Activated naive CD4-positive, alpha-beta T cell treated with anti-CD3 and anti-CD28 coated beads, Interleukin-2, amount 50 U/mL, for 72 hours (primary cell): ENCODE measurements at regions not wholly inside any gene's neighbourhood (a gene's known extent, or its start where the extent isn't known, plus 50 kb on each side); places are given as distances from the start of the nearest gene placed in this dataset.
A peak's percentile ranks its signal among the peaks of the same experiment; 100 is the strongest.

Experiments used
- ATAC-seq, 2 donors: fragments of 150-1000 bp; cut with Tn5 transposase; 2 replicates each; pipeline ENCODE4 v1.10.0; 2021; ENCODE audit warnings: mild to moderate bottlenecking in 2 of 2, moderate library complexity in 2 of 2
- DNase-seq, 2 donors: peaks; one replicate each; pipeline ENCODE4 v3.0.0; 2021 to 2022; ENCODE audit warnings: low spot score in 2 of 2
- H3K27ac Mint-ChIP-seq, 2 donors: one replicate each; pipeline ENCODE4 v1.8.0; 2022; ENCODE audit warnings: mild to moderate bottlenecking in 2 of 2, mixed read lengths in 2 of 2
- H3K36me3 Mint-ChIP-seq, 2 donors: one replicate each; pipeline ENCODE4 v1.8.0; 2022; ENCODE audit warnings: mixed read lengths in 2 of 2
- H3K9me3 Mint-ChIP-seq, 2 donors: one replicate each; pipeline ENCODE4 v1.8.0; 2022; ENCODE audit warnings: mixed read lengths in 2 of 2

- peaks cover 6 to 14% of the 10 kb centered on the region in 2 donors for H3K9me3 Mint-ChIP-seq
- no peak for ATAC-seq
- H3K27ac Mint-ChIP-seq = no peak overlapping the region
- DNase-seq = no peak
- H3K36me3 Mint-ChIP-seq = peaks cover 0 to 10% of the 10 kb centered on the region in 2 donors
Measured at GRCh38 chr21:15430023-15430422, 299.8 kb upstream of the USP25 start.

DNA sequence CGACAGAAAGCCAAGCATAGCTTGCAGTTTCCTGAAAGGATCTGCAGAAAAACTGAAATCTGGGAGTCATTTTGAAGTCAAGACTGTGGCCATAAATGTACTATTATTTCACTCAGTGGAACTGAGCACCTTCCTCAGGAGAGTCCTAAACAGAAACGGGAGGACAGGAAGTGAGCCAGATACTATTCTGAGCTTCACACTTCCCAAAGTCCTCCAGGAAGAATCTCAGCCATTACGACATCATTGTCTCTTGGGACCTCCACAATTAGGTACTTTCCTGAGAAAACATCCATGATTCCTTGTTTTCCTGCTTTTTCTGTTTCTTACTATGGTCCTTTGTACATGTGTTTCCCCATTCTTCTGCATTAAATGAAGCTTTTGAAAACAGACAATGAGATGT lies 299.2 kb upstream of the USP25 start:
- ATAC-seq (no peak), DNase-seq (no peak)
- Mint-ChIP-seq H3K36me3 (peaks cover 0 to 10% of the 10 kb centered on the region in 2 donors), H3K9me3 (peaks cover 6 to 14% of the 10 kb centered on the region in 2 donors), H3K27ac (no peak overlapping the region)

- ATAC-seq (no peak), DNase-seq (no peak)
- Mint-ChIP-seq H3K9me3 (peaks cover 6 to 14% of the 10 kb centered on the region in 2 donors), H3K36me3 (peaks cover 0 to 10% of the 10 kb centered on the region in 2 donors), H3K27ac (no peak overlapping the region)
Measured at GRCh38 chr21:15431053-15431452, 298.7 kb upstream of the USP25 start.

DNA sequence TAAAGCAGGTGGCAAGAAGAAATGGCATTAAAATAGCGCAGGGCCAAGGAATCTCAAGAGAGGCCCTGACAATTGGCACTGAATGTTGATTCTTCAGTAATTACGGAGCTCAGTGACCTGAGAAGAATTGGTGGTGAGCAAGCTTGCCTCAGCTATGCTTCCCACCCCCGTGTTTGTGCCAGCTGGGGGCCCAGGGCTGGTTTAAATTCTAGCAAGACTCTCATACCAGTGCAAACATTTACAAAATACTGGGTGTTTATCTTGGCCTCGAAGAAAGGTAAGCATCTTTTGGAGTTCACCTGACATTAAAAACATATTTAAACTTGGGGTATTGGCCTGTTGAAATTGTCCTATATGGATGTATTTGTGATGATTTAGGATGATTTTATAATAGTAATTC lies 296.7 kb upstream of the USP25 start:
- DNase-seq (no peak), ATAC-seq (no peak)
- Mint-ChIP-seq H3K9me3 (peaks cover 6 to 14% of the 10 kb centered on the region in 2 donors), H3K27ac (no peak overlapping the region), H3K36me3 (peaks cover 0 to 10% of the 10 kb centered on the region in 2 donors)

- Mint-ChIP-seq H3K27ac (no peak overlapping the region), H3K36me3 (peaks cover 0 to 10% of the 10 kb centered on the region in 2 donors), H3K9me3 (peaks cover 6 to 14% of the 10 kb centered on the region in 2 donors)
- DNase-seq (no peak), ATAC-seq (no peak)
Measured at GRCh38 chr21:15434163-15434905, 295.4 kb upstream of the USP25 start.

- no peak for ATAC-seq
- Mint-ChIP-seq H3K36me3 (peaks cover 0 to 10% of the 10 kb centered on the region in 2 donors), H3K9me3 (peaks cover 6 to 14% of the 10 kb centered on the region in 2 donors), H3K27ac (no peak overlapping the region)
- no peak for DNase-seq
Measured at GRCh38 chr21:15436031-15436430, 293.8 kb upstream of the USP25 start.

- ATAC-seq (peak; percentile 84 to 96), DNase-seq (peak in 1 of 2 donors; percentile 10)
- H3K9me3 Mint-ChIP-seq = peaks cover 6 to 14% of the 10 kb centered on the region in 2 donors
- H3K36me3 Mint-ChIP-seq = peaks cover 0 to 10% of the 10 kb centered on the region in 2 donors
- peak overlapping the region; percentile 82 to 89 for H3K27ac Mint-ChIP-seq
Measured at GRCh38 chr21:15437883-15438282, 291.9 kb upstream of the USP25 start.

DNA sequence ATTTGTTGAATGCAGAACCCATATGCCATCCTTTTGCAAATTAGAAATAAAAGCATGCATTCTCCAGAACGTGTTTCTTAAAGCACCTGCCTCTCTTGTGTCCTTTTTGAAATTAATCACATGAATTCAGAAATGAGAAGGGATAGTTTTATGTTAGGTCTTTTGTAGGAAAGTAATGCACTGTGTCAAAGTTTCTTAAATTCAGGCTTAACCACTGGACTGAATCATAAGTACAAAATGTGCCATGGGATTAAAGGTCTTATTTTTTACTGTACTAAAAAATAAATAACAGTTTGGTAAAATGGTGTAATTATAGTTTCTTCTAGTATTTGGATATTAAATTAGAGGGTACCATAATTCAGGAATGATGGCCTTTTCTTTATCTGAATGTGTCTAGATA lies 290.1 kb upstream of the USP25 start:
- Mint-ChIP-seq H3K27ac (no peak overlapping the region), H3K9me3 (peaks cover 0 to 3% of the 10 kb centered on the region in 2 donors), H3K36me3 (no peaks in the 10 kb centered on the region)
- DNase-seq (no peak), ATAC-seq (no peak)

GRCh38 chr21:15441060-15441493 lies 288.7 kb upstream of the USP25 start:
- H3K36me3 Mint-ChIP-seq = no peaks in the 10 kb centered on the region
- no peak overlapping the region for H3K27ac Mint-ChIP-seq
- no peak for DNase-seq
- peak in 1 of 2 donors; percentile 74 for ATAC-seq
- H3K9me3 Mint-ChIP-seq = no peaks in the 10 kb centered on the region

DNA sequence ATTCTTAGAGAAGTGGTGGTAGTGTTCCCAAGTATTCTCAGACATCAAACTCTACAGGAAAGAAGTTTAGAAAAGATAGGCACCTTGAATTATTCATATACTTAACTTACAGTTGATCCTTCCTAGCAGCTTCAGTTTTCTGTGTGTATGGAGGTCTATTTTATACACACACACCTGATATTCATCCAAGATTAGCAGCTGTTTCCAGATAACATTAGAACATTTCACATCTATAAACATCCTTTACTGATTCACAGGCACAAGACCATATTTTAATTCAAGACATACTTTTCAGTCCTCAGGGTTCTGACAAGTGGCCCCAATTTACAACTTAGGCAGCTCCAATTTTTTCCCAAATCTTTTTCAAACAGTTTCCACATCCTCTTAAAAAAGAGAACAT lies 287.8 kb upstream of the USP25 start:
- H3K27ac Mint-ChIP-seq = no peak overlapping the region
- H3K36me3 Mint-ChIP-seq = no peaks in the 10 kb centered on the region
- DNase-seq = no peak

DNA sequence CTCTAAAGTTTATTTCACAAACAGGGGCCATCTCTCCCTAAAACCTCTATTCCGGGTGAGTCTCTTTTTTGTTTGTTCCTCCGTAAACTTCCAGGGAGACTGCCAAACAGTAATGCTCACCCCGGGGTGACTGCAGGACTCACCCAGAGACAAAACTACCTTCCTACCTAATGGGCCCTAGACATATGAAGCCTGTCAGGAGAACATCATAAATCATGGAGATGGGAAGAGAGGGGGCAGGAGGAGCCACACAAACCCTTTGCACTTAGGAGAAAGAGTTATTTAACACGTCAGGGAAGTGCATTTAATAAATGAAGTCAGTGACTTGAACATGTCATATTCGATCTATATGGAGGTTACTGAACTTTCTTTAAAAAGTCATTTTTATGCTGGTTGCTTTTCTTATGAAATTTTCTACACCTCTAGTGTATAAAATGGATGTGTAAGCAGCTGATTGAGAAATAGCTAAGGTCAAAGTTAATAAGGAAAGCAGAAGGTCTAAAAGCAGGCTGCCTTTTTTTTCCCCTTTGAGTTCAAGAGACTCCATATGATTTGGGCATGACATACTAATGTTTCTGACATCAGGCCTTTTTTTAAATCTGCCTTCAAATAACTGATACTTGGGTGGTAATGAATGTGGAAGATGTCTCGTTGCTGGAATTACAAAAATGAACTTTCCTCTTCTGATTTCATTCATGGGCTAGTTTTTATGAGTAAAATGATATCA lies 286.9 kb upstream of the USP25 start:
- no peak overlapping the region for H3K27ac Mint-ChIP-seq
- ATAC-seq (no peak), DNase-seq (no peak)
- H3K9me3 Mint-ChIP-seq = peaks cover 0 to 4% of the 10 kb centered on the region in 2 donors
- no peaks in the 10 kb centered on the region for H3K36me3 Mint-ChIP-seq

More for the DNA sequence above, 287.8 kb upstream of the USP25 start:
- no peaks in the 10 kb centered on the region for H3K9me3 Mint-ChIP-seq
- no peak for ATAC-seq

DNA sequence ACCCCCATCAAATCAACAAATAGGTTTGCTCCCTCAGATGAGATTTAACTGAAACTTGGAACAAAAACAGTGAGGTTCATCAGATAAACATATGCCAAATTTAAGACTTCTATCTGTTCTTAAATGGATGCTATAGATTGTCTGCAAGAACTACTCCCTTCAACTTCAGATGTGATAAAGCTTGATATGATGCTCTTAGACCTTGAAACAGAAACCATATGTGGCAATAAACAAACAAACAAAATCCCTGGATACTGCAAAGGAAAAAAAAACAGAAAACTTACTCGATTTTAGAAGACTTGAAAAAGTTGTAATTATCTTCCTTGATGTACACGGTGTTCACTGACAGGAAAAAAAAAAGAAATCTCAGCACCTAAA lies 286.1 kb upstream of the USP25 start:
- peaks cover 0 to 5% of the 10 kb centered on the region in 2 donors for H3K36me3 Mint-ChIP-seq
- DNase-seq = no peak
- no peak overlapping the region for H3K27ac Mint-ChIP-seq
- peaks cover 4 to 6% of the 10 kb centered on the region in 2 donors for H3K9me3 Mint-ChIP-seq
- ATAC-seq = no peak

DNA sequence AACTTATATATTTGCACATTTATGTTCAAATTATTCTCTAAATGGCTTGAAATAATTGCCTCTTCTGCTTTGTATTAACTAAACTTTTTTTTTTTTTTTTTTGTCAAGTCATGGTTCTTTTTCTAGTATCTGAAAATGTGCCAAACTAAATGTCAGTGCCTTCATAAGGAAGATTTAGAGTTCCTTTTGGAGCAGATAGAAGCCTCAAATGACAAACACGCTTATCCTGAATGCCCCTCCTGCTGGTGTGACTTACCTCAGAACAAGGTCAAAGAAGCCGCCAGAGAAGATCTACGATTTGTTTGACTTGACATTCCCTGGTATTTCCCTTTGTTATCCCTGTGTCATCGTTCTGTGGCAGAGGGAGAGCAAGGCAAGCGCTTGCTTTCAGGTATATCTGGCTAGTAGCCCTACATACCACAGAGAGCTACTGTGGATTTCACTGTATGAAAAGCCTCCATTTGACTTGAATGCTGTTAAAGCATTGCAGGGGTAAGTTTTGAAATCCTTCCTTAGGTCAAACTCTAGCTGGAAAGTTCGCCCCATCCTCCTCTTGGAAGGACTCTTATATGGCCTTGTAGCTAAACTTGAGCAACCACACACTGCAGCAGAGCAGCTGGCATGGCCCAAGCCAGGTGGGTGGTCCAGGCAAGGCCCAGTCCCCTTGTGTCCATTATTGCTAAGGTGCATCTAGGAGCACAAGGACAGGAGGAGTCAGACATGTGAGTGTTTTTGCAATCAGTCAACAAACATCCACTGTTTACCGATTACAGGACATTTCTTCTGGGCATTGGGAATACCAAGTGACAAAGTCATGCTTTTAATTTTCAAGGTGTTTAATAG lies 285.4 kb upstream of the USP25 start:
- ATAC-seq (no peak), DNase-seq (no peak)
- no peak overlapping the region for H3K27ac Mint-ChIP-seq
- H3K9me3 Mint-ChIP-seq = peaks cover 11% of the 10 kb centered on the region in 2 donors
- peaks cover 0 to 10% of the 10 kb centered on the region in 2 donors for H3K36me3 Mint-ChIP-seq

- H3K36me3 Mint-ChIP-seq = peaks cover 0 to 11% of the 10 kb centered on the region in 2 donors
- DNase-seq (no peak), ATAC-seq (no peak)
- peaks cover 11% of the 10 kb centered on the region in 2 donors for H3K9me3 Mint-ChIP-seq
- H3K27ac Mint-ChIP-seq = no peak overlapping the region
Measured at GRCh38 chr21:15445327-15445726, 284.5 kb upstream of the USP25 start.

GRCh38 chr21:15446223-15446622 lies 283.6 kb upstream of the USP25 start:
- Mint-ChIP-seq H3K9me3 (peaks cover 11% of the 10 kb centered on the region in 2 donors), H3K27ac (no peak overlapping the region)
- no peak for DNase-seq

GRCh38 chr21:15449556-15449955 lies 280.2 kb upstream of the USP25 start:
- ATAC-seq (no peak), DNase-seq (no peak)
- peaks cover 11 to 16% of the 10 kb centered on the region in 2 donors for H3K9me3 Mint-ChIP-seq
- no peak overlapping the region for H3K27ac Mint-ChIP-seq
- peaks cover 0 to 11% of the 10 kb centered on the region in 2 donors for H3K36me3 Mint-ChIP-seq

More at GRCh38 chr21:15446223-15446622, 283.6 kb upstream of the USP25 start:
- H3K36me3 Mint-ChIP-seq = peaks cover 0 to 11% of the 10 kb centered on the region in 2 donors
- no peak for ATAC-seq

- peaks cover 0 to 9% of the 10 kb centered on the region in 2 donors for H3K36me3 Mint-ChIP-seq
- H3K9me3 Mint-ChIP-seq = peaks cover 9 to 11% of the 10 kb centered on the region in 2 donors
- H3K27ac Mint-ChIP-seq = no peak overlapping the region
- ATAC-seq (no peak), DNase-seq (no peak)
Measured at GRCh38 chr21:15453261-15453660, 276.5 kb upstream of the USP25 start.
